K562 (cell line): ENCODE measurements at regions not wholly inside any gene's neighbourhood (a gene's known extent, or its start where the extent isn't known, plus 50 kb on each side); places are given as distances from the start of the nearest gene placed in this dataset.

Source experiments
- ATAC-seq: fragments of 200-7000 bp; cut with Tn5 transposase; 3 replicates; pipeline ENCODE4 v1.9.1; 2020; ENCODE audit warnings: moderate library complexity
- BruUV-seq: library from RNA; stranded (reverse); fragments of 400-500 nt; replicated peaks from 2 replicates; lab custom pipeline; 2021; lab: Mats Ljungman, UMichigan
- CTCF ChIA-PET: fragments of 300-600 bp; formaldehyde crosslinking; extraction: SDS; loops from one replicate; lab custom pipeline; 2021; ENCODE audit warnings: low intra/inter-chr PET ratio; lab: Yijun Ruan, JAX
- POLR2A ChIA-PET: fragments of 300-600, 350-650 bp; sonication (Branson Sonifier 250); formaldehyde crosslinking; extraction: SDS; loops from one replicate; lab custom pipeline; 2021; ENCODE audit warnings: antibody characterized with exemption, inconsistent platforms; lab: Yijun Ruan, JAX
- DNase-seq, 4 experiments: peaks; one replicate each; pipeline versions ENCODE4 v3.0.0 to v3.0.0-alpha.2; 2011 to 2018; ENCODE audit warnings: low spot score in 3 of 4, mixed read lengths in 3 of 4; ENCODE audit errors: extremely low read depth in 1 of 4
- FAIRE-seq: peaks from 2 replicates; lab custom pipeline; 2011; peaks lifted over from hg19 to GRCh38; lab: Jason Lieb, UNC
- H2AFZ ChIP-seq: 2 replicates; pipeline ENCODE4 v1.6.0; 2011; ENCODE audit warnings: low read depth, low read length, control low read depth, inconsistent platforms
- H3K27ac ChIP-seq: fragments of 200-600 bp; 3 replicates; pipeline ENCODE4 v1.8.0; 2011; ENCODE audit warnings: low read depth, mild to moderate bottlenecking, control low read depth, inconsistent platforms, low read length, moderate library complexity, mixed read lengths; ENCODE audit errors: extremely low read depth
- H3K27me3 ChIP-seq, 2 experiments: fragments of 300-600 bp in 1 of 2; 2 replicates in 1 of 2; 3 replicates in 1 of 2; pipeline versions ENCODE4 v1.6.0 to v1.8.0; 2011; ENCODE audit warnings: inconsistent platforms in 2 of 2, low read length in 2 of 2, mild to moderate bottlenecking in 1 of 2, mixed read lengths in 1 of 2, moderate library complexity in 1 of 2; ENCODE audit not compliant: control insufficient read depth in 2 of 2, insufficient read depth in 2 of 2
- H3K36me3 ChIP-seq: fragments of 300-600 bp; 3 replicates; pipeline ENCODE4 v1.8.0; 2011; ENCODE audit warnings: mild to moderate bottlenecking, low read length, inconsistent platforms; ENCODE audit not compliant: control insufficient read depth, insufficient read depth
- H3K4me1 ChIP-seq, 2 experiments: fragments of 200-600 bp in 1 of 2; replicated peaks in 1 of 2; 2 replicates in 1 of 2; 3 replicates in 1 of 2; pipeline versions ENCODE4 v1.5.1 to v1.8.0; 2011; ENCODE audit warnings: inconsistent platforms in 2 of 2, low read length in 2 of 2, mild to moderate bottlenecking in 1 of 2, mixed read lengths in 1 of 2, moderate library complexity in 1 of 2; ENCODE audit not compliant: control insufficient read depth in 2 of 2, insufficient read depth in 2 of 2
- H3K4me2 ChIP-seq: 2 replicates; pipeline ENCODE4 v1.6.1; 2011; ENCODE audit warnings: low read length, control low read depth, inconsistent platforms, mixed read lengths; ENCODE audit not compliant: insufficient read depth
- H3K4me3 ChIP-seq: fragments of 200-600 bp; sonication (generic), shearing (Covaris generic); 2 replicates; pipeline ENCODE4 v1.5.1; 2016; ENCODE audit warnings: control low read depth, inconsistent platforms
- H3K79me2 ChIP-seq: fragments of 200-600 bp; 3 replicates; pipeline ENCODE4 v1.8.0; 2011; ENCODE audit warnings: low read length, inconsistent platforms; ENCODE audit not compliant: control insufficient read depth, insufficient read depth
- H3K9ac ChIP-seq, 2 experiments: 2 replicates each; pipeline versions ENCODE4 v1.6.0 to v1.6.1; 2011; ENCODE audit warnings: low read depth in 2 of 2, low read length in 2 of 2, control low read depth in 1 of 2, inconsistent platforms in 1 of 2, mild to moderate bottlenecking in 1 of 2, mixed read lengths in 1 of 2; ENCODE audit not compliant: insufficient read depth in 1 of 2
- H3K9me1 ChIP-seq: one replicate; pipeline ENCODE4 v1.6.0; 2011; ENCODE audit warnings: inconsistent platforms, mild to moderate bottlenecking, low read length, moderate library complexity; ENCODE audit not compliant: control insufficient read depth, insufficient read depth
- H3K9me3 ChIP-seq: replicated peaks from 2 replicates; pipeline ENCODE4 v1.5.1; 2011; ENCODE audit warnings: low read depth, low read length, inconsistent platforms; ENCODE audit not compliant: control insufficient read depth, insufficient read depth
- H4K20me1 ChIP-seq: replicated peaks from 2 replicates; pipeline ENCODE4 v1.6.1; 2011; ENCODE audit warnings: low read length, inconsistent platforms, mixed read lengths; ENCODE audit not compliant: control insufficient read depth, insufficient read depth
- FOXP4 ChIP-seq: sonication (generic); formaldehyde crosslinking; IDR thresholded peaks from 2 replicates; pipeline ENCODE4 v1.8.0; 2022; ENCODE audit warnings: mild to moderate bottlenecking, missing genetic modification reagents, borderline replicate concordance
- HDAC6 ChIP-seq: IDR thresholded peaks from 2 replicates; pipeline ENCODE4 v1.6.1; 2012; ENCODE audit warnings: low read depth, mild to moderate bottlenecking, control low read depth, inconsistent platforms, low read length, moderate library complexity
- SOX6 ChIP-seq: fragments of 450-650 bp; IDR thresholded peaks from 2 replicates; pipeline ENCODE4 v1.6.1; 2014; ENCODE audit warnings: mild to moderate bottlenecking
- TCF15 ChIP-seq: fragments of 250-450 bp; sonication (Bioruptor Pico); IDR thresholded peaks from 2 replicates; pipeline ENCODE4 v1.8.0; 2022; ENCODE audit warnings: moderate library complexity, mild to moderate bottlenecking, inconsistent platforms
- ZNF146 ChIP-seq: IDR thresholded peaks from one replicate; pipeline ENCODE4 v1.6.1; 2018; ENCODE audit warnings: missing compliant biosample characterization; ENCODE audit not compliant: unreplicated experiment
- ZNF239 ChIP-seq: fragments of 250-450 bp; sonication (Bioruptor Pico); IDR thresholded peaks from 2 replicates; pipeline ENCODE4 v1.4.0; 2020; ENCODE audit warnings: mild to moderate bottlenecking
- ZNF76 ChIP-seq: fragments of 250-450 bp; sonication (Bioruptor Pico); IDR thresholded peaks from 2 replicates; pipeline ENCODE4 v1.4.0; 2020; ENCODE audit warnings: mild to moderate bottlenecking, moderate library complexity, borderline replicate concordance
- WGBS: fragments of 100-300 bp; shearing (Covaris generic); methylation state at CpG from one replicate; pipeline ENCODE4 v1.1.6; 2016; ENCODE audit warnings: low coverage, mixed read lengths; ENCODE audit not compliant: insufficient coverage; ENCODE audit errors: missing lambda C conversion rate; 5-methylcytosine and 5-hydroxymethylcytosine counted together
- in situ Hi-C: fragments of 300-500 bp; cut with MboI; formaldehyde crosslinking; loops from 4 replicates; pipeline ENCODE4 v1.15.0; 2018; ENCODE audit warnings: inconsistent platforms, mixed read lengths
- intact Hi-C: fragments of 100-400 bp; cut with micrococcal nuclease; formaldehyde crosslinking; loops from 2 replicates; pipeline ENCODE4 v1.14.2; 2022

GRCh38 chr18:3328532-3328931 is 66.6 kb downstream of the MYL12B start:
- Histone ChIP-seq H3K4me2 (no peak overlapping the region), H3K4me1 (peaks cover 8 to 21% of the 10 kb centered on the region in 2 experiments), H4K20me1 (no peaks in the 10 kb centered on the region), H2AFZ (no peak overlapping the region), H3K9me3 (no peaks in the 10 kb centered on the region), H3K9me1 (no peaks in the 10 kb centered on the region), H3K36me3 (no peaks in the 10 kb centered on the region), H3K79me2 (no peaks in the 10 kb centered on the region; the same call in 2 of the 3 replicates), H3K4me3 (no peak overlapping the region), H3K9ac (no peak overlapping the region), H3K27ac (no peak overlapping the region), H3K27me3 (no peaks in the 10 kb centered on the region)
- ChIA-PET CTCF (no interaction called here), POLR2A (interaction anchor here (0.7 to 1.3 kb wide), 6 partner anchors 11 to 386 kb away, joined by 3 to 6 read pairs (median 3); no protein-coding TSS in a partner anchor)
- ATAC-seq (no peak), DNase-seq (no peak), FAIRE-seq (no peak)
- no TSS peak for BruUV-seq
- in situ Hi-C loops (no loop called here), intact Hi-C loops (no loop called here)
- WGBS = 31% methylated on average over 1 of the region's 1 CpG
- TF ChIP-seq SOX6 (no peak), ZNF239 (CRISPR knock-in tag) (no peak), FOXP4 (CRISPR knock-in tag) (no peak), TCF15 (CRISPR knock-in tag) (no peak), ZNF76 (CRISPR knock-in tag) (no peak), HDAC6 (no peak), ZNF146 (CRISPR knock-in tag) (no peak)
